ENCODE measurements at regions not wholly inside any gene's neighbourhood (a gene's known extent, or its start where the extent isn't known, plus 50 kb on each side); places are given as distances from the start of the nearest gene placed in this dataset.
A peak's percentile ranks its signal among the peaks of the same experiment; 100 is the strongest.

- TF ChIP-seq ELK1 (IDR thresholded peaks at IDR 0.05; ENCODE audit: borderline replicate concordance, low read depth, low read length) (no peak), CTCF (conservative IDR thresholded peaks at IDR 0.05; ENCODE audit: low read depth, low read length) (peak; percentile 51), BHLHE40 (IDR thresholded peaks at IDR 0.05; ENCODE audit: low read depth, low read length) (no peak), POLR2A (IDR thresholded peaks at IDR 0.05; ENCODE audit: low read depth, low read length) (no peak), MAZ (IDR thresholded peaks at IDR 0.05; ENCODE audit: borderline replicate concordance, low read depth, low read length) (no peak), RCOR1 (IDR thresholded peaks at IDR 0.05; ENCODE audit: insufficient replicate concordance, low read length) (no peak), RFX5 (IDR thresholded peaks at IDR 0.05; ENCODE audit: low read depth, low read length) (no peak), RAD21 (IDR thresholded peaks at IDR 0.05; ENCODE audit: low read length) (peak; percentile 37; the same call in 1 of the 2 replicates), NFE2L2 (IDR thresholded peaks at IDR 0.05; ENCODE audit: low read depth, low read length) (no peak), MAFK (IDR thresholded peaks at IDR 0.05; ENCODE audit: low read depth, low read length) (no peak), MXI1 (IDR thresholded peaks at IDR 0.05; ENCODE audit: borderline replicate concordance, low read depth, low read length) (no peak), FOS (IDR thresholded peaks at IDR 0.05; ENCODE audit: low read depth, low read length) (no peak), CEBPB (IDR thresholded peaks at IDR 0.05; ENCODE audit: low read depth, low read length) (peak; percentile 57), SMC3 (IDR thresholded peaks at IDR 0.05; ENCODE audit: low read depth, low read length) (peak; percentile 20; the same call in 1 of the 2 replicates)
Observed at GRCh38 chr18:72672364-72673184, 128.4 kb upstream of the CBLN2 start.
